SK-N-MC (cell line): ENCODE measurements at regions not wholly inside any gene's neighbourhood (a gene's known extent, or its start where the extent isn't known, plus 50 kb on each side); places are given as distances from the start of the nearest gene placed in this dataset.

ENCODE experiments used
- EZH2 ChIP-seq: fragments of 200-600 bp; sonication (generic); IDR thresholded peaks from one replicate; pipeline ENCODE4 v1.6.1; 2017; ENCODE audit warnings: antibody characterized with exemption
- POLR2AphosphoS5 ChIP-seq: IDR thresholded peaks from 2 replicates; pipeline ENCODE4 v1.6.1; 2012; ENCODE audit warnings: mild to moderate bottlenecking, low read depth, low read length, borderline replicate concordance

- peak; percentile 32 for TF ChIP-seq EZH2
- no peak for TF ChIP-seq POLR2AphosphoS5
Observed at GRCh38 chr4:8700531-8700930, 108.0 kb downstream of the CPZ start.
